PC-3 (cell line): ENCODE measurements at regions not wholly inside any gene's neighbourhood (a gene's known extent, or its start where the extent isn't known, plus 50 kb on each side); places are given as distances from the start of the nearest gene placed in this dataset.

Experiments
- CTCF ChIP-seq: fragments of 300-600 bp; sonication (generic); conservative IDR thresholded peaks from 2 replicates; pipeline ENCODE4 v1.5.1; 2017; ENCODE audit warnings: antibody characterized with exemption, low read depth, mild to moderate bottlenecking, low read length
- EZH2 ChIP-seq: fragments of 300-600 bp; sonication (generic); IDR thresholded peaks from one replicate; pipeline ENCODE4 v1.6.1; 2017; ENCODE audit warnings: antibody characterized with exemption, mild to moderate bottlenecking, low read length; ENCODE audit not compliant: unreplicated experiment

DNA sequence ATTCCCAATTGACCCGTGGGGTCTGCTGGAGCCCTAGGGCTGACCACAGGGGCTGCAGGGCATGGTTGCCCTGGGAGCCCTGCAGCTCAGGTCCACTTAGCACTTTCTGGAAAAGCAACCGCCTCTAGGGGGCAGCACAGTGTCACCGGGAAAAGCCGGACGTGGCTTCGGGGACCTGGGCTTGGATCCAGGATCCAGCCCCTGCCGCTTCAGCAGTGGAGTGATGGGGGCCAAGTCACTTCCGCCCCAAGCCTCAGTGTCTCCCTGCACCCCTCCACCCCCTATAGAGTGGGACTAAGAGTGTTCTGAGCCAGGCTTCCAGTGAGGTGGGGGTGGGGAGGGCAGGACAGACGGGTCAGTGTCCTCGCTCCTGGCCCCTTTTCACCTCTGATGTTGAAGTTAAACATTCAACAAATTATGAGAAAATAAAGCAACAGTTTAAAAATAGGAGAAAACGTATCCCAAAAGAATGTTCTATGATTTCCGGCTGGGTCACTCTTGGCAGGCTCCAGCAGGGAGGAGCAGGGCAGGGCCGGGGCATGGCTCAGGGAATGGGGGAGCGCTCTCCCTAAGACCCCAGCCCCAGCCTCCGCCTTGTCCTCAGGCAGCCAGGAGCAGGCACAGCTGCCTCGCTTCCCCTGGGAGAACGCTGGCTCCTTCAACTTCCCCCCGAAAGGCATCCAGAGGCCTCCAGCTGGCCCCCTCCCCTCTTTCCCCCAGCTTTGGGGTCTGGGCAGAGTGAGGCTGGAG, 96.5 kb upstream of the FGF3 start:
- TF ChIP-seq CTCF (peak; percentile 99), EZH2 (no peak)
